Esophagus muscularis mucosa (tissue), 3 donors: ENCODE measurements at regions not wholly inside any gene's neighbourhood (a gene's known extent, or its start where the extent isn't known, plus 50 kb on each side); places are given as distances from the start of the nearest gene placed in this dataset.

Experiments
- CTCF ChIP-seq, 3 experiments: fragments of 200-600 bp in 2 of 3; fragments of 450-650 bp in 1 of 3; sonication (generic) in 2 of 3; IDR thresholded peaks; one replicate each; pipeline ENCODE4 v1.5.1; 2017 to 2019; ENCODE audit warnings: antibody characterized with exemption in 3 of 3, mild to moderate bottlenecking in 2 of 3, moderate library complexity in 1 of 3
- POLR2A ChIP-seq: fragments of 450-650 bp; IDR thresholded peaks from one replicate; pipeline ENCODE4 v1.6.1; 2017; ENCODE audit warnings: antibody characterized with exemption, moderate library complexity, mild to moderate bottlenecking, low read depth
- POLR2AphosphoS5 ChIP-seq, 2 donors: sonication (generic); formaldehyde crosslinking; IDR thresholded peaks; one replicate each; pipeline ENCODE4 v1.6.1; 2017; ENCODE audit warnings: antibody characterized with exemption in 2 of 2

GRCh38 chr12:58703866-58704265 lies 216.4 kb downstream of the LRIG3 start:
- no peak for TF ChIP-seq CTCF (IDR thresholded peaks at IDR 0.05)
- TF ChIP-seq POLR2A: no peak
- no peak for TF ChIP-seq POLR2AphosphoS5 (IDR thresholded peaks at IDR 0.05)
